IMR-90 (cell line): ENCODE measurements at regions not wholly inside any gene's neighbourhood (a gene's known extent, or its start where the extent isn't known, plus 50 kb on each side); places are given as distances from the start of the nearest gene placed in this dataset.

Experiments
- ATAC-seq: fragments of 200-7000 bp; cut with Tn5 transposase; 2 replicates; pipeline ENCODE4 v1.9.1; 2020; ENCODE audit warnings: low read depth, mild to moderate bottlenecking, moderate library complexity
- BruUV-seq: library from RNA; stranded (reverse); fragments of 400-500 nt; replicated peaks from 2 replicates; lab custom pipeline; 2021; lab: Mats Ljungman, UMichigan
- CTCF ChIA-PET: fragments of 300-600 bp; formaldehyde crosslinking; extraction: SDS; loops from one replicate; lab custom pipeline; 2021; ENCODE audit warnings: antibody characterized with exemption; lab: Yijun Ruan, JAX
- POLR2A ChIA-PET: fragments of 300-600 bp; sonication (Branson Sonifier 250); formaldehyde crosslinking; loops from one replicate; lab custom pipeline; 2022; ENCODE audit warnings: antibody characterized with exemption; ENCODE audit not compliant: unreplicated experiment; lab: Charles Lee
- DNase-seq: peaks from one replicate; pipeline ENCODE4 v3.0.0; 2013
- H2AFZ ChIP-seq: replicated peaks from 2 replicates; pipeline ENCODE3; 2013; ENCODE audit warnings: low read length, mild to moderate bottlenecking; ENCODE audit not compliant: poor library complexity
- H2AK5ac ChIP-seq: 2 replicates; pipeline ENCODE4 v1.6.1; 2013; ENCODE audit warnings: low read depth, low read length, inconsistent platforms
- H2AK9ac ChIP-seq: replicated peaks from 2 replicates; pipeline ENCODE3; 2013; ENCODE audit warnings: mild to moderate bottlenecking, low read depth, low read length, moderate library complexity; ENCODE audit not compliant: poor library complexity
- H2BK120ac ChIP-seq: 2 replicates; pipeline ENCODE4 v1.6.1; 2013; ENCODE audit warnings: low read depth, low read length, inconsistent platforms
- H2BK15ac ChIP-seq: 3 replicates; pipeline ENCODE4 v1.6.1; 2013; ENCODE audit warnings: low read depth, low read length, inconsistent platforms
- H2BK20ac ChIP-seq: 2 replicates; pipeline ENCODE4 v1.6.1; 2013; ENCODE audit warnings: low read depth, mild to moderate bottlenecking, inconsistent platforms, low read length, moderate library complexity
- H2BK5ac ChIP-seq: 2 replicates; pipeline ENCODE4 v1.6.1; 2013; ENCODE audit warnings: mild to moderate bottlenecking, low read depth, low read length, inconsistent platforms; ENCODE audit not compliant: poor library complexity, severe bottlenecking
- H3K14ac ChIP-seq: replicated peaks from 2 replicates; pipeline ENCODE4 v1.6.1; 2013; ENCODE audit warnings: low read depth, low read length, inconsistent platforms
- H3K18ac ChIP-seq: 2 replicates; pipeline ENCODE4 v1.6.1; 2013; ENCODE audit warnings: low read depth, low read length, control low read depth
- H3K23ac ChIP-seq: 2 replicates; pipeline ENCODE4 v1.6.1; 2013; ENCODE audit warnings: low read depth, low read length, inconsistent platforms
- H3K27ac ChIP-seq: 2 replicates; pipeline ENCODE4 v1.5.1; 2013; ENCODE audit warnings: mild to moderate bottlenecking, control low read depth, low read length; ENCODE audit not compliant: insufficient read depth
- H3K27me3 ChIP-seq: 2 replicates; pipeline ENCODE4 v1.6.1; 2013; ENCODE audit warnings: low read length; ENCODE audit not compliant: control insufficient read depth, insufficient read depth
- H3K36me3 ChIP-seq: 2 replicates; pipeline ENCODE4 v1.6.1; 2013; ENCODE audit warnings: low read length, mixed read lengths; ENCODE audit not compliant: control insufficient read depth, insufficient read depth
- H3K4ac ChIP-seq: 2 replicates; pipeline ENCODE4 v1.6.1; 2013; ENCODE audit warnings: low read depth, low read length, inconsistent platforms
- H3K4me1 ChIP-seq: 2 replicates; pipeline ENCODE4 v1.6.1; 2013; ENCODE audit warnings: low read length, mixed read lengths; ENCODE audit not compliant: control insufficient read depth, insufficient read depth
- H3K4me2 ChIP-seq: 2 replicates; pipeline ENCODE4 v1.6.1; 2013; ENCODE audit warnings: low read depth, mild to moderate bottlenecking, control low read depth, low read length, moderate library complexity
- H3K4me3 ChIP-seq: 2 replicates; pipeline ENCODE4 v1.5.1; 2013; ENCODE audit warnings: low read depth, mild to moderate bottlenecking, control low read depth, low read length, moderate library complexity; ENCODE audit not compliant: insufficient read depth
- H3K56ac ChIP-seq: 2 replicates; pipeline ENCODE4 v1.6.1; 2013; ENCODE audit warnings: low read length, inconsistent platforms; ENCODE audit not compliant: insufficient read depth; ENCODE audit errors: extremely low read depth
- H3K79me1 ChIP-seq, 2 experiments: 2 replicates each; pipeline ENCODE4 v1.6.1; 2013; ENCODE audit warnings: low read length in 2 of 2, inconsistent platforms in 1 of 2, low read depth in 1 of 2
- H3K9ac ChIP-seq: 2 replicates; pipeline ENCODE4 v1.6.1; 2013; ENCODE audit warnings: low read depth, low read length, control low read depth
- H3K9me1 ChIP-seq: 2 replicates; pipeline ENCODE4 v1.6.1; 2013; ENCODE audit warnings: low read length, inconsistent platforms; ENCODE audit not compliant: insufficient read depth
- H3K9me3 ChIP-seq: 2 replicates; pipeline ENCODE4 v1.6.1; 2013; ENCODE audit warnings: low read length; ENCODE audit not compliant: control insufficient read depth, insufficient read depth
- H4K20me1 ChIP-seq: 2 replicates; pipeline ENCODE4 v1.6.1; 2013; ENCODE audit warnings: low read length, inconsistent platforms; ENCODE audit not compliant: insufficient read depth
- H4K5ac ChIP-seq: 2 replicates; pipeline ENCODE4 v1.6.1; 2013; ENCODE audit warnings: mild to moderate bottlenecking, low read depth, low read length, control low read depth
- H4K8ac ChIP-seq, 2 experiments: 2 replicates each; pipeline ENCODE4 v1.6.1; 2013; ENCODE audit warnings: low read depth in 2 of 2, low read length in 2 of 2, control low read depth in 1 of 2, inconsistent platforms in 1 of 2
- H4K91ac ChIP-seq: 2 replicates; pipeline ENCODE4 v1.6.1; 2013; ENCODE audit warnings: low read depth, low read length, inconsistent platforms; ENCODE audit not compliant: insufficient read depth
- BHLHE40 ChIP-seq: fragments of 150-350 bp; IDR thresholded peaks from 2 replicates; pipeline ENCODE4 v1.6.1; 2016; ENCODE audit warnings: mild to moderate bottlenecking, low read depth, low read length
- CEBPB ChIP-seq: IDR thresholded peaks from 2 replicates; pipeline ENCODE4 v1.6.1; 2012; ENCODE audit warnings: low read depth, low read length, improper control_type of control experiment
- CHD1 ChIP-seq: IDR thresholded peaks from 2 replicates; pipeline ENCODE4 v1.6.1; 2012; ENCODE audit warnings: low read depth, low read length, improper control_type of control experiment
- CTCF ChIP-seq: conservative IDR thresholded peaks from 2 replicates; pipeline ENCODE4 v1.5.1; 2012; ENCODE audit warnings: mild to moderate bottlenecking, low read depth, low read length, improper control_type of control experiment
- MXI1 ChIP-seq: IDR thresholded peaks from 2 replicates; pipeline ENCODE4 v1.6.1; 2012; ENCODE audit warnings: low read depth, mild to moderate bottlenecking, low read length, moderate library complexity, borderline replicate concordance
- NFE2L2 ChIP-seq: fragments of 150-350 bp; IDR thresholded peaks from 2 replicates; pipeline ENCODE4 v1.6.1; 2016; ENCODE audit warnings: low read depth, mild to moderate bottlenecking, low read length
- RCOR1 ChIP-seq: IDR thresholded peaks from 2 replicates; pipeline ENCODE4 v1.6.1; 2012; ENCODE audit warnings: mild to moderate bottlenecking, low read length, improper control_type of control experiment; ENCODE audit not compliant: insufficient replicate concordance
- RFX5 ChIP-seq: IDR thresholded peaks from 2 replicates; pipeline ENCODE4 v1.8.0; 2012; ENCODE audit warnings: low read depth, mild to moderate bottlenecking, low read length, moderate library complexity
- SMC3 ChIP-seq: fragments of 150-350 bp; IDR thresholded peaks from 2 replicates; pipeline ENCODE4 v1.6.1; 2016; ENCODE audit warnings: low read depth, mild to moderate bottlenecking, antibody characterized with exemption, low read length, moderate library complexity
- USF2 ChIP-seq: fragments of 150-350 bp; IDR thresholded peaks from 2 replicates; pipeline ENCODE4 v1.6.1; 2017; ENCODE audit warnings: mild to moderate bottlenecking, antibody characterized with exemption, low read length, low read depth
- WGBS, 2 experiments: methylation state at CpG; one replicate each; pipeline versions ENCODE4 v1.1.5 to v1.1.7; 2013; ENCODE audit warnings: missing lambda C conversion rate in 2 of 2; ENCODE audit not compliant: insufficient read length in 1 of 2; ENCODE audit errors: extremely low coverage in 2 of 2; 5-methylcytosine and 5-hydroxymethylcytosine counted together
- dilution Hi-C: fragments of 300-500 bp; cut with HindIII; formaldehyde crosslinking; loops from one replicate; pipeline ENCODE4 v1.14.3; 2018; ENCODE audit warnings: low sequenced_read_pairs; ENCODE audit not compliant: unreplicated experiment
- in situ Hi-C: fragments of 300-500 bp; cut with MboI; formaldehyde crosslinking; loops from 3 replicates; pipeline ENCODE4 v1.14.3; 2019; ENCODE audit warnings: low sequenced_read_pairs, inconsistent platforms, mixed read lengths
- intact Hi-C: fragments of 100-400 bp; cut with micrococcal nuclease; formaldehyde crosslinking; loops from 2 replicates; pipeline ENCODE4 v1.10.0; 2022

DNA sequence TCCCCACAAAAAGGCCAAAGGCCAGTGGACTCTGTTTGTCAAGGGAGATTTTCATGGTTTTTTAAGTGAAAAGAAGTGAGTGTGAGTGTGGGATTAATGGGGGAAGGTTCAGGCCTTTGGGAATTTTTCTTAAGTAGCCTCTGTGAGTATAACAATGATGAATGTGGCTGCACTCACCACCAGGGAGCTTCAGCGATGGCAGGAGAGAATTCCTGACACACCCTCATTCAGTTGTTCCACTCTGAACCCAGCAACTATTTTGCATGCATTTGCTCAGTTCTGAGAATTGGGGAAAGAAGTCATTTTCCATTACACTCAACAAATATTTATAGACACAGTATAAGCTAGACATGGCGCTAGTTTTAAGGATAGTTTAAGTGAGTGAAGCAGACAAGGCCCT lies 117.9 kb downstream of the CCNA1 start:
- in situ Hi-C loops (no loop called here), dilution Hi-C loops (no loop called here), intact Hi-C loops (no loop called here)
- H2BK20ac ChIP-seq, result no peak overlapping the region
- DNase-seq (no peak), ATAC-seq (no peak)
- no peak overlapping the region for H3K9ac ChIP-seq
- H3K27me3 ChIP-seq, result no peaks in the 10 kb centered on the region
- no peak overlapping the region for H3K14ac ChIP-seq
- no peak overlapping the region for H4K8ac ChIP-seq
- H3K4me3 ChIP-seq, result no peak overlapping the region
- no peak overlapping the region for H4K91ac ChIP-seq
- WGBS, 2 experiments, result no CpG with 5 or more reads among the region's 2 CpGs
- POLR2A ChIA-PET, result no interaction called here
- no TSS peak for BruUV-seq
- H2BK120ac ChIP-seq, result no peak overlapping the region
- H3K9me3 ChIP-seq, result no peaks in the 10 kb centered on the region
- no peaks in the 10 kb centered on the region for H3K36me3 ChIP-seq
- no peak overlapping the region for H3K4me2 ChIP-seq
- no peak overlapping the region for H3K18ac ChIP-seq
- H3K56ac ChIP-seq, result no peak overlapping the region
- CTCF ChIA-PET, result interaction anchor here (1.0 kb wide), 1 partner anchor 112 kb away, joined by 4 read pairs; no protein-coding TSS in a partner anchor
- no peak overlapping the region for H2BK15ac ChIP-seq
- H3K4me1 ChIP-seq, result no peaks in the 10 kb centered on the region
- no peaks in the 10 kb centered on the region for H3K79me1 ChIP-seq
- H2AFZ ChIP-seq, result no peak overlapping the region
- no peaks in the 10 kb centered on the region for H3K9me1 ChIP-seq
- no peak overlapping the region for H3K27ac ChIP-seq
- no peak overlapping the region for H4K5ac ChIP-seq
- no peak overlapping the region for H2BK5ac ChIP-seq
- no peak overlapping the region for H3K23ac ChIP-seq
- H4K20me1 ChIP-seq, result no peaks in the 10 kb centered on the region
- no peak overlapping the region for H2AK9ac ChIP-seq
- no peak overlapping the region for H3K4ac ChIP-seq
- TF ChIP-seq CTCF, result no peak
- no peak for TF ChIP-seq RCOR1
- TF ChIP-seq CEBPB, result no peak
- TF ChIP-seq RFX5, result no peak
- no peak for TF ChIP-seq SMC3
- no peak for TF ChIP-seq NFE2L2
- no peak for TF ChIP-seq CHD1
- no peak for TF ChIP-seq USF2
- no peak for TF ChIP-seq BHLHE40
- TF ChIP-seq MXI1, result no peak
- no peak overlapping the region for H2AK5ac ChIP-seq
